ENCODE measurements at regions not wholly inside any gene's neighbourhood (a gene's known extent, or its start where the extent isn't known, plus 50 kb on each side); places are given as distances from the start of the nearest gene placed in this dataset.

DNA sequence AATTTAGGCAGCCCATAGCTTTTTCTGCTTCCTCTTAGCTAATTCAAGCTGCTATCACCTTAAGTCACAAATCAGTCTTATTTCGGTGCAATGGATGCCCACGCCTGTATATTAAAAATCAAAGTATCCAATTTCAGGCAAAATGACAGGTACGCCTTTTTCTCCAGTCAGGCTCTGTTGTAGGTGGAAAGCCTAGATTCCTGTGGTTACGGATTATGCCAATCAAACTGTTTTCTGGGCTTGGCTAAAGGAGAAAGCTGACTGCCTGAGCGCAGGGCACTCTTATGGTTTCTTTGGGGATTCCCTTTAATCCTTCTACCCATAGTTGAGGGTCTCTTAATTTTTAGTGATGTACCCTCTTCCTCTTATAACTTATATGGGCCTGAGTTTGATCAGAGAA, 550.5 kb downstream of the PDHA2 start:
- no peaks in the 10 kb centered on the region for H3K9me2 ChIP-seq (replicated peaks; ENCODE audit: control insufficient read depth, low read length)
- no peak overlapping the region for H3K27ac ChIP-seq (ENCODE audit: low read depth, low read length)
- no peaks in the 10 kb centered on the region for H3K36me3 ChIP-seq (ENCODE audit: control insufficient read depth, low read length)
- no peak overlapping the region for H3K4me2 ChIP-seq (ENCODE audit: low read length)
- no peaks in the 10 kb centered on the region for H3K79me2 ChIP-seq (ENCODE audit: control insufficient read depth, low read length)
- no peaks in the 10 kb centered on the region for H3K4me1 ChIP-seq (ENCODE audit: control insufficient read depth, low read length)
- no peak for TF ChIP-seq EZH2phosphoT487 (IDR thresholded peaks at IDR 0.05; ENCODE audit: borderline replicate concordance, low read length)
- TF ChIP-seq, protein P1, sequence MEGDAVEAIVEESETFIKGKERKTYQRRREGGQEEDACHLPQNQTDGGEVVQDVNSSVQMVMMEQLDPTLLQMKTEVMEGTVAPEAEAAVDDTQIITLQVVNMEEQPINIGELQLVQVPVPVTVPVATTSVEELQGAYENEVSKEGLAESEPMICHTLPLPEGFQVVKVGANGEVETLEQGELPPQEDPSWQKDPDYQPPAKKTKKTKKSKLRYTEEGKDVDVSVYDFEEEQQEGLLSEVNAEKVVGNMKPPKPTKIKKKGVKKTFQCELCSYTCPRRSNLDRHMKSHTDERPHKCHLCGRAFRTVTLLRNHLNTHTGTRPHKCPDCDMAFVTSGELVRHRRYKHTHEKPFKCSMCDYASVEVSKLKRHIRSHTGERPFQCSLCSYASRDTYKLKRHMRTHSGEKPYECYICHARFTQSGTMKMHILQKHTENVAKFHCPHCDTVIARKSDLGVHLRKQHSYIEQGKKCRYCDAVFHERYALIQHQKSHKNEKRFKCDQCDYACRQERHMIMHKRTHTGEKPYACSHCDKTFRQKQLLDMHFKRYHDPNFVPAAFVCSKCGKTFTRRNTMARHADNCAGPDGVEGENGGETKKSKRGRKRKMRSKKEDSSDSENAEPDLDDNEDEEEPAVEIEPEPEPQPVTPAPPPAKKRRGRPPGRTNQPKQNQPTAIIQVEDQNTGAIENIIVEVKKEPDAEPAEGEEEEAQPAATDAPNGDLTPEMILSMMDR (IDR thresholded peaks at IDR 0.05; ENCODE audit: low read depth, low read length, poor library complexity, severe bottlenecking) = no peak
- H3K4me3 ChIP-seq (ENCODE audit: low read length) = no peak overlapping the region
- H3K9me3 ChIP-seq (ENCODE audit: control insufficient read depth, insufficient read depth, low read length) = no peaks in the 10 kb centered on the region
- H3F3A ChIP-seq (ENCODE audit: control insufficient read depth, insufficient read depth) = no peaks in the 10 kb centered on the region
- no peaks in the 10 kb centered on the region for H4K20me1 ChIP-seq (ENCODE audit: control insufficient read depth, insufficient read depth, low read depth, low read length)
- no peaks in the 10 kb centered on the region for H3K27me3 ChIP-seq (ENCODE audit: control insufficient read depth, low read length)

DNA sequence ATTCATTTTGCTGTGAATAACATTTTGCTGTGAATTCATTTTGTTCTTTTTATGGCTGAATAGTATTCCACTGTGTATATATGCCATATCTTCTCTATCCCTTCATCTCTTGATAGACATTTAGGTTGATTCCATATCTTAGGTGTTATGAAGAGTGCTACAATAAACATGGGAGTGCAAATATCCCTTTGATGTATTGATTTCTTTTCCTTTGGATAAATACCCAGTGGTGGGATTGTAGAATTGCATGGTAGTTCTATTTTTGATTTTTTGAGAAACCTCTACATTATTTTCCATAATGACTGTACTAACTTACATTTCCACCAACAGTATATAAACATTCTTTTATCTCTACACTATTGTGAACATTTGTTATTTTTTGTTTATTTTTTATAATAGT, 555.9 kb downstream of the PDHA2 start:
- Histone ChIP-seq H3K4me2 (ENCODE audit: low read length) (no peak overlapping the region), H3K36me3 (ENCODE audit: control insufficient read depth, low read length) (no peaks in the 10 kb centered on the region), H3K27ac (ENCODE audit: low read depth, low read length) (no peak overlapping the region), H3K79me2 (ENCODE audit: control insufficient read depth, low read length) (no peaks in the 10 kb centered on the region), H3K4me3 (ENCODE audit: low read length) (no peak overlapping the region), H4K20me1 (ENCODE audit: control insufficient read depth, insufficient read depth, low read depth, low read length) (no peaks in the 10 kb centered on the region), H3K27me3 (ENCODE audit: control insufficient read depth, low read length) (no peaks in the 10 kb centered on the region), H3K9me3 (ENCODE audit: control insufficient read depth, insufficient read depth, low read length) (no peaks in the 10 kb centered on the region), H3K9me2 (replicated peaks; ENCODE audit: control insufficient read depth, low read length) (no peaks in the 10 kb centered on the region), H3K4me1 (ENCODE audit: control insufficient read depth, low read length) (no peaks in the 10 kb centered on the region), H3F3A (ENCODE audit: control insufficient read depth, insufficient read depth) (no peaks in the 10 kb centered on the region)
- TF ChIP-seq EZH2phosphoT487 (IDR thresholded peaks at IDR 0.05; ENCODE audit: borderline replicate concordance, low read length) = no peak
- TF ChIP-seq, protein P1 (IDR thresholded peaks at IDR 0.05; ENCODE audit: low read depth, low read length, poor library complexity, severe bottlenecking) = no peak

DNA sequence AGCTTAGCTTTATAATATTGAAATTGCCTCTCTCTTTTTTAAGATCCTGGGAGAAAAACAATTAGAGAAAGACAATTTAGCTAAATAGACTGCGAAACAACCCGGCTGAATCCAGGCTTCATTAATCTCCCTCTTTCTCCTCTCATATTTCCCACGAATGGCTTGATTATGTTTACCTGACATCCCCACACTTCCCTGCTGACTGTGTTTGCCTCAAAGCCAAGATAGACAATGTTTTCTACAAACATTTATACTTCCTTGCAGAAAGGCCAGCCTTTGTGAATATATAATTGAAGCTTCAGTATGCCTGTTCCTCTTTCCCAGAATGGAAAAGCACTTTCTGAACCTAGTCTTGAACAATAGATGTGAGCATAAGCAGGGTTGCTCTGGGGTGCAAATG, 566.8 kb downstream of the PDHA2 start:
- Histone ChIP-seq H3K27me3 (ENCODE audit: control insufficient read depth, low read length) (no peaks in the 10 kb centered on the region), H3K4me1 (ENCODE audit: control insufficient read depth, low read length) (no peaks in the 10 kb centered on the region), H3F3A (ENCODE audit: control insufficient read depth, insufficient read depth) (no peaks in the 10 kb centered on the region), H3K4me2 (ENCODE audit: low read length) (no peak overlapping the region), H3K9me2 (replicated peaks; ENCODE audit: control insufficient read depth, low read length) (no peaks in the 10 kb centered on the region), H3K79me2 (ENCODE audit: control insufficient read depth, low read length) (no peaks in the 10 kb centered on the region), H3K4me3 (ENCODE audit: low read length) (no peak overlapping the region), H4K20me1 (ENCODE audit: control insufficient read depth, insufficient read depth, low read depth, low read length) (no peaks in the 10 kb centered on the region), H3K36me3 (ENCODE audit: control insufficient read depth, low read length) (no peaks in the 10 kb centered on the region), H3K27ac (ENCODE audit: low read depth, low read length) (no peak overlapping the region), H3K9me3 (ENCODE audit: control insufficient read depth, insufficient read depth, low read length) (no peaks in the 10 kb centered on the region)
- no peak for TF ChIP-seq EZH2phosphoT487 (IDR thresholded peaks at IDR 0.05; ENCODE audit: borderline replicate concordance, low read length)
- TF ChIP-seq, protein P1 (IDR thresholded peaks at IDR 0.05; ENCODE audit: low read depth, low read length, poor library complexity, severe bottlenecking) = no peak

DNA sequence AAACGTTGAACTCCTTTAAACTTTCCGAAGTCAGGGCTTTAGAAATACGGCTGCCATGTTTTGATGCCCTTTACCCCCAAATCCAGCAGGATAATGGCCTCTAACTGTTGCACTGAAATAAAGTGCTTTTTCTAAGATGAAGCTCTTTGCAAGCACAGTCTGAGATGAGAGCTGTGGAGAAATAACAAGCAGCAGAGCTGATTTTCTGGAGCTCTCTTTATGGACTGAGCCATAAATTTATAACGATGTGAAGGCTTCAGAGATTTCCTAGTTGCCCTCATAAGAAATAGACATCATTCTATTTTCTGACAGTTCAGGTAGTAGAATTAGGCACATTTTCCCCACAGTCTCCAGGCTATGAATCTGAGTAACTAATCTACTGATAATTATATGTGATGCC, 567.3 kb downstream of the PDHA2 start:
- no peaks in the 10 kb centered on the region for H3K9me3 ChIP-seq (ENCODE audit: control insufficient read depth, insufficient read depth, low read length)
- no peak overlapping the region for H3K4me3 ChIP-seq (ENCODE audit: low read length)
- no peaks in the 10 kb centered on the region for H3K4me1 ChIP-seq (ENCODE audit: control insufficient read depth, low read length)
- H3K36me3 ChIP-seq (ENCODE audit: control insufficient read depth, low read length) = no peaks in the 10 kb centered on the region
- no peaks in the 10 kb centered on the region for H4K20me1 ChIP-seq (ENCODE audit: control insufficient read depth, insufficient read depth, low read depth, low read length)
- TF ChIP-seq, protein P1 (IDR thresholded peaks at IDR 0.05; ENCODE audit: low read depth, low read length, poor library complexity, severe bottlenecking) = no peak
- TF ChIP-seq EZH2phosphoT487 (IDR thresholded peaks at IDR 0.05; ENCODE audit: borderline replicate concordance, low read length) = no peak
- no peaks in the 10 kb centered on the region for H3K9me2 ChIP-seq (replicated peaks; ENCODE audit: control insufficient read depth, low read length)
- no peak overlapping the region for H3K27ac ChIP-seq (ENCODE audit: low read depth, low read length)
- no peaks in the 10 kb centered on the region for H3K27me3 ChIP-seq (ENCODE audit: control insufficient read depth, low read length)
- H3F3A ChIP-seq (ENCODE audit: control insufficient read depth, insufficient read depth) = no peaks in the 10 kb centered on the region
- H3K79me2 ChIP-seq (ENCODE audit: control insufficient read depth, low read length) = no peaks in the 10 kb centered on the region
- no peak overlapping the region for H3K4me2 ChIP-seq (ENCODE audit: low read length)

Measured in DOHH2 (cell line).